ENCODE measurements at regions not wholly inside any gene's neighbourhood (a gene's known extent, or its start where the extent isn't known, plus 50 kb on each side); places are given as distances from the start of the nearest gene placed in this dataset.

DNA sequence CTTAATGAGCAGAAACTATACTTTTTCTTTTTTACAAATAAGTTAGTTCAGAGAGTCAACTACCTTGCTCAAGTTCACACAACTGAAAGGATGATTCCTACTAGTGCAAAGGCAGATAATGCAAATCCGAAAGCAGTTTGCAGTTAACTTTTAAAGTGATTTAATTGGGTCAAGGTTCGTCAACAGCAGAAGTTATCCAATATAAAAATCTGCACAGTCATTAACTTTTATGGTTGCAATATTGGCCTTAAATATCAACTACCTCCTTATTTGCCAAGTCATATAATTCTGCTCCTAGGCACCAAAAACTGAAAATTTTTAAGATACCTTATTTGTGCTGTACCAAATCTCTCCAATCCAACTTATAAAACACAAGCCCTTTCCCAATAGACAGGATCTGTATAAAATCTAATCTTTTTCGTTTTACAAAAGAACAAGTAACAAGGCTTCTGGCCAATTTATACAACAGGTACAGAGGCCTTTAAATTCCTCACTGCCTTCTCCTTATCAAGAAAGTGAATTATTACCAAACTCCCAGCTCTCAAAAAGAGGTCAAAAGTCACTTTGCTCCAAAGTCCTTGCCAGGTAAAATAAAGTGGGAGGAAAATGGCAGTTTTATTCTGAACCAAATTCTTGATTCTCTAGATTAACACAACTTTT lies 416.6 kb upstream of the NECTIN3 start:
- intact Hi-C loops (cut with micrococcal nuclease): no loop called here
- TF ChIP-seq, protein P1, sequence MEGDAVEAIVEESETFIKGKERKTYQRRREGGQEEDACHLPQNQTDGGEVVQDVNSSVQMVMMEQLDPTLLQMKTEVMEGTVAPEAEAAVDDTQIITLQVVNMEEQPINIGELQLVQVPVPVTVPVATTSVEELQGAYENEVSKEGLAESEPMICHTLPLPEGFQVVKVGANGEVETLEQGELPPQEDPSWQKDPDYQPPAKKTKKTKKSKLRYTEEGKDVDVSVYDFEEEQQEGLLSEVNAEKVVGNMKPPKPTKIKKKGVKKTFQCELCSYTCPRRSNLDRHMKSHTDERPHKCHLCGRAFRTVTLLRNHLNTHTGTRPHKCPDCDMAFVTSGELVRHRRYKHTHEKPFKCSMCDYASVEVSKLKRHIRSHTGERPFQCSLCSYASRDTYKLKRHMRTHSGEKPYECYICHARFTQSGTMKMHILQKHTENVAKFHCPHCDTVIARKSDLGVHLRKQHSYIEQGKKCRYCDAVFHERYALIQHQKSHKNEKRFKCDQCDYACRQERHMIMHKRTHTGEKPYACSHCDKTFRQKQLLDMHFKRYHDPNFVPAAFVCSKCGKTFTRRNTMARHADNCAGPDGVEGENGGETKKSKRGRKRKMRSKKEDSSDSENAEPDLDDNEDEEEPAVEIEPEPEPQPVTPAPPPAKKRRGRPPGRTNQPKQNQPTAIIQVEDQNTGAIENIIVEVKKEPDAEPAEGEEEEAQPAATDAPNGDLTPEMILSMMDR (IDR thresholded peaks at IDR 0.05; ENCODE audit: borderline replicate concordance): no peak

DNA sequence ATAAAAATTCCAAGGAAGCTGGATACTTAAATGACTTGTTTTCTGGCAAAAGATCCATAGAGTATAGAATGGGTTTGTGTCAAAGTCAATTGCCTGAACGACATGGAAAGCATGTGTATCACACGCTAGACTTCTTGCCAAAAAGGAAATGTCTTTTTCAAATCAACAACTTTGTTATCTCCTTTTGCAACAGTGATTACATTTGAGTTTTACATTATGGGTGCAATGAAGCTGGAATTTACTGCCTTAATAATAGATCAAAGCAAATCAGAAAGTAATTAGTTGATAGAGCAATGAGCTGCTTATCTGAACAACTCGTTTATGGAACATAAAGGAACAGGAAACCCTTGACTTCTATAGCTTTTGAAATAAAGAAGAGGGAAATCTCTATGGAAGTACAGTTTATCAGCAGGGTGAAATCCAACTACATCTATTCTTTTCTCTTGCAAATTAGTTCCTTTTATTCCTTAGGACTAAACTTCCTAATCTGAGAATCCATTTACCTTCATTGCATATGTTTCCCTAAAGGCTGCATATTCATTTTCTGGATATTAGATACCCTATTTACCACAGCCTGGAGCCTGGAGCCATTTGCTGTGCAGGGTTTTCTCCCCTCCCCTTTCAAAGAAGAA lies 415.1 kb upstream of the NECTIN3 start:
- H3K27me3 ChIP-seq (ENCODE audit: low read depth): no peaks in the 10 kb centered on the region
- no peak for DNase-seq
- no peak overlapping the region for H3K27ac ChIP-seq (replicated peaks)
- H3K36me3 ChIP-seq: no peaks in the 10 kb centered on the region
- no peaks in the 10 kb centered on the region for H3K4me1 ChIP-seq
- H3K4me3 ChIP-seq: no peak overlapping the region
- TF ChIP-seq, protein P1 (IDR thresholded peaks at IDR 0.05; ENCODE audit: borderline replicate concordance): no peak
- intact Hi-C loops (cut with micrococcal nuclease): no loop called here
- H3K9me3 ChIP-seq (replicated peaks): peaks cover 8% of the 10 kb centered on the region

More for the DNA sequence above, 416.6 kb upstream of the NECTIN3 start:
- Histone ChIP-seq H3K4me3 (no peak overlapping the region), H3K4me1 (no peaks in the 10 kb centered on the region), H3K27me3 (ENCODE audit: low read depth) (no peaks in the 10 kb centered on the region), H3K9me3 (replicated peaks) (peaks cover 1% of the 10 kb centered on the region), H3K27ac (replicated peaks) (no peak overlapping the region), H3K36me3 (no peaks in the 10 kb centered on the region)
- DNase-seq: no peak

DNA sequence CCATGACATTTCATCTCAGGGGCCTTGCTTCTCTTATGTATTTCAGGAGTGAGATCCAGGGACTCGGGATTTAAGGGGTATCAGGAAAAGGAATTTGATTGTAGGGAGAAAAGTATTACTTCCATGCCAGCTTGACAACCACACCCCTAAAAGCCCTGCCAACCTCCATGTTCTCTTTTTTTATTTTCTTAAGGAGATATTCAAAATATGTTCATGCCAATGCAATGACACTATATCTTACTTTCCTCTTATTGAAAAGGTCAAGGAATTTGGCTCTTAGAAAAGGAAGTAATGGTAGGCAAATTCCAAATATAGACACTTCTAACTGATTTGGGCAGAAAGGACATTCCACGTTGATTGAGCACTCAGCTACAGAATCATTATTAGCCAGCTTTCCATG lies 407.5 kb upstream of the NECTIN3 start:
- H3K27ac ChIP-seq (replicated peaks): no peak overlapping the region
- peaks cover 18% of the 10 kb centered on the region for H3K9me3 ChIP-seq (replicated peaks)
- intact Hi-C loops (cut with micrococcal nuclease): no loop called here
- TF ChIP-seq, protein P1 (IDR thresholded peaks at IDR 0.05; ENCODE audit: borderline replicate concordance): no peak
- H3K27me3 ChIP-seq (ENCODE audit: low read depth): no peaks in the 10 kb centered on the region
- no peaks in the 10 kb centered on the region for H3K4me1 ChIP-seq
- no peak for DNase-seq
- H3K36me3 ChIP-seq: no peaks in the 10 kb centered on the region
- H3K4me3 ChIP-seq: no peak overlapping the region

DNA sequence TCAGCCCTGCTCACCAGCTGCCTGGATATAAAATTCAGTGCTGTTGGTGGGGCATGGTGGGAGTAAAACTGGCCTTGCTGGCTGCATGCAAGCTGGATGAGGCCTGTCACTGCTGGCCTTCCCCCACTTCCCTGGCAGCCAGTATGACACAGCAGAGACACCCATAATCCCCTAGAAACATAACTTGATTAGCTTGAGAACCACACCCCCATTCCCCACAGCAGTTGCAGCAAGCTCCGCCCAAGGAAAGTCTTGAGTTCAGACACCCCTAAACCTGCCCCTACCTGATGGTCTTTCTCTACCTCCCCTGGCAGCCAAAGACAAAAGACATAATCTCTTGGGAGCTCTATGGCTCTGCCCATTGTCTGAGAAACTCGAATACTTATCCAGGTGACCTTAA lies 405.1 kb upstream of the NECTIN3 start:
- Histone ChIP-seq H3K36me3 (no peaks in the 10 kb centered on the region), H3K4me3 (no peak overlapping the region), H3K9me3 (replicated peaks) (peaks cover 30% of the 10 kb centered on the region), H3K4me1 (no peaks in the 10 kb centered on the region), H3K27ac (replicated peaks) (no peak overlapping the region), H3K27me3 (ENCODE audit: low read depth) (no peaks in the 10 kb centered on the region)
- TF ChIP-seq, protein P1 (IDR thresholded peaks at IDR 0.05; ENCODE audit: borderline replicate concordance): no peak
- intact Hi-C loops (cut with micrococcal nuclease): no loop called here
- DNase-seq: no peak

DNA sequence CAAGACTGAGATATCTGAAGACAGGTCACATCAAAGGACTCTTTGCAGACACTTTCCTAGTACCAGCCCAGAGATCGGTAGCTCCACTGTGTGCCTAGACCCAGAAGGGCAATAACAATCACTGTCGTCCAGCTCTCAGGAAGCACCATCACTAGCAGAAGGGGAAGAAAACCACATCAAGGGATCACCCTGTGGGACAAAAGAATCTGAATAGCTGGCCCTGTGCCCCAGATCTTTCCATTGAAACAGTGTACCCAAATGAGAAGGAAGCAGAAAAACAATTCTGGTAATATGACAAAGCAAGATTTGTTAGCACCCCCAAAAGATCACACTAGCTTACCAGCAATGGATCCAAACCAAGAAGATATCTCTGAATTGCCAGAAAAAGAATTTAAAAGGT lies 404.4 kb upstream of the NECTIN3 start:
- no peaks in the 10 kb centered on the region for H3K36me3 ChIP-seq
- H3K27ac ChIP-seq (replicated peaks): no peak overlapping the region
- TF ChIP-seq, protein P1 (IDR thresholded peaks at IDR 0.05; ENCODE audit: borderline replicate concordance): no peak
- peaks cover 35% of the 10 kb centered on the region for H3K9me3 ChIP-seq (replicated peaks)
- H3K4me1 ChIP-seq: no peaks in the 10 kb centered on the region
- no peaks in the 10 kb centered on the region for H3K27me3 ChIP-seq (ENCODE audit: low read depth)
- no peak for DNase-seq
- intact Hi-C loops (cut with micrococcal nuclease): no loop called here
- no peak overlapping the region for H3K4me3 ChIP-seq
